ENCODE measurements at regions not wholly inside any gene's neighbourhood (a gene's known extent, or its start where the extent isn't known, plus 50 kb on each side); places are given as distances from the start of the nearest gene placed in this dataset.

DNA sequence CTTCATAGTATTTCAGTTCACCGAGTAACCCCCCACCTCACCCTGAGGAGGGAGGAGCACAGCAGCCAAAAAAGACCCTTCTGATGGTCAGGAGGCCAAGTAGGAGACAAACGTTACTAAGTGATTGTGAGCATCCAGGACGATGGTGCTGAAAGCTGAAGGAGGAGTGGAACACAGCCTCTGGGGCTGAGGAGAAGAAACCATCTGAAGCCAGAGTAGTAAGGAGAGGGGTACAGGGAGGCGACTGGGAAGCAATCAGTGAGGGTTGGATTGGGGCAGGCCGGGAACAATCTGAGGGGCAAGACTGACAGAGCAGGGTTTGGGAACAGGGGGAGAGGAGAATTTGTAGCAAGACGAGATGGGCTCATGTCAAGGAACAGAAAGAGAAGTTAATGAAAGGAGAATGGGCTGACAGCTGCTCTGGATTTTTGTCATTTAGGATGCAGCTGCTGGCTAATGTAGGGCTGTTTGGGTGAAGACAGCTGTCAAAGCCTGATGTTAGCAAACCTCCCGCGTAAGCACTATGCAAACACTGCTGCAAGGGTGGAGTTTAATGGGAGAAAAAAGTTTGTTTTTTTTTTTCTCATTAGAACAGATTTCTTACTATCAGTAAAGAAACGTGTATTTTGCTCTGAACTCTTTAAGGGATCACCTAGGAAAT, 622.2 kb downstream of the EDEM1 start:
- no peak for TF ChIP-seq CTCF (IDR thresholded peaks at IDR 0.05)
- no peaks in the 10 kb centered on the region for H3K27me3 ChIP-seq (replicated peaks; ENCODE audit: insufficient read depth)
- DNase-seq (ENCODE audit: low spot score) (no peak), ATAC-seq (ENCODE audit: insufficient number of reproducible peaks, low FRiP score, low read depth) (no peak)
- H3K4me3 ChIP-seq, result no peak overlapping the region
- no peaks in the 10 kb centered on the region for H3K36me3 ChIP-seq
- H3K27ac ChIP-seq, result no peak overlapping the region
- no peaks in the 10 kb centered on the region for H3K9me3 ChIP-seq
- H3K4me1 ChIP-seq (ENCODE audit: control insufficient read depth in 1 of 2, low read depth in 2 of 2), result no peaks in the 10 kb centered on the region

DNA sequence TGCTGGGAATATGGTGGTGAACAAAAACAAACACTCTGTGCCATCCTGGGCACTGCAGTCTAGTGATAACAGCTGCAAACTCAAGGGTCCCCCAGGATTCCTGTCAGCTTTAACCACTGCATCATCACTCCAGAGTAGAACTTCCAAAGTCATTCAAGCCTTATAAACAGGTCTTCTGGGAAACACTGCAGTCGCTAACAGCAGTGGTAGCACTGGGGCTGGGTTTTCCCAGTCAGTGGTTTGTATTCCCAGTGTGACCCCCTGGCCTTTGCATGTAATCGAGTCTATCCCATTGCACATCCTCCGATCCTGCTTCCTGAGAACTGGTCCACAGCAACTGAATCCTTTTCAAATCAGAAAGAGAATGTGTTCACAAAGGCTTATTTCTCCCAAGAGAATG, 623.5 kb downstream of the EDEM1 start:
- H3K36me3 ChIP-seq, result no peaks in the 10 kb centered on the region
- ATAC-seq (ENCODE audit: insufficient number of reproducible peaks, low FRiP score, low read depth), result no peak
- H3K4me3 ChIP-seq, result no peak overlapping the region
- DNase-seq (ENCODE audit: low spot score), result no peak
- H3K27me3 ChIP-seq (replicated peaks; ENCODE audit: insufficient read depth), result no peaks in the 10 kb centered on the region
- H3K27ac ChIP-seq, result no peak overlapping the region
- H3K4me1 ChIP-seq (ENCODE audit: control insufficient read depth in 1 of 2, low read depth in 2 of 2), result no peaks in the 10 kb centered on the region
- no peak for TF ChIP-seq CTCF (IDR thresholded peaks at IDR 0.05)
- no peaks in the 10 kb centered on the region for H3K9me3 ChIP-seq

DNA sequence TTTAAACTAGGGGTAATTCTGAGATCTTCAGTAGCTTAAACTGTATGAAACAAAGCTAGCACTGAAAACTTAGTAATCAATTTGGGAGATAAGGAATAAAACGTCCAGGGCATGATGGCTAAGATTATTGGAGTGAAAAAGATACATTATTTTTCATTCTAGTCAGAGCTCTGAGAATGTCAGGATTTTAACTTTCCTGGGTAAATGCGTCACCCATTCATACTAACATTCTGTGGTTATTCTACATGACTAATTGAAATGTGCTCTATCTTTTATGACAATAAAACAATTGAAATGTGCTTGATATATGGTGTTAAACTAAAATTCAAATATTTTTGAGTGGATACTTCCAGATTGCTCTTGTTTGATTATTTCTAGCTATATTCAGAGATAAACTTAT, 626.0 kb downstream of the EDEM1 start:
- Histone ChIP-seq H3K9me3 (no peaks in the 10 kb centered on the region), H3K4me3 (no peak overlapping the region), H3K27me3 (replicated peaks; ENCODE audit: insufficient read depth) (no peaks in the 10 kb centered on the region), H3K4me1 (ENCODE audit: control insufficient read depth in 1 of 2, low read depth in 2 of 2) (no peaks in the 10 kb centered on the region), H3K27ac (no peak overlapping the region), H3K36me3 (no peaks in the 10 kb centered on the region)
- DNase-seq (ENCODE audit: low spot score) (no peak), ATAC-seq (ENCODE audit: insufficient number of reproducible peaks, low FRiP score, low read depth) (no peak)
- TF ChIP-seq CTCF (IDR thresholded peaks at IDR 0.05), result no peak

GRCh38 chr3:5822843-5823242, 635.3 kb downstream of the EDEM1 start:
- Histone ChIP-seq H3K27ac (no peak overlapping the region), H3K27me3 (replicated peaks; ENCODE audit: insufficient read depth) (no peaks in the 10 kb centered on the region), H3K4me1 (ENCODE audit: control insufficient read depth in 1 of 2, low read depth in 2 of 2) (no peaks in the 10 kb centered on the region), H3K4me3 (no peak overlapping the region), H3K9me3 (no peaks in the 10 kb centered on the region), H3K36me3 (no peaks in the 10 kb centered on the region)
- no peak for TF ChIP-seq CTCF (IDR thresholded peaks at IDR 0.05)
- ATAC-seq (ENCODE audit: insufficient number of reproducible peaks, low FRiP score, low read depth) (no peak), DNase-seq (ENCODE audit: low spot score) (no peak)

- Histone ChIP-seq H3K27ac (no peak overlapping the region), H3K4me1 (ENCODE audit: control insufficient read depth in 1 of 2, low read depth in 2 of 2) (no peaks in the 10 kb centered on the region), H3K36me3 (no peaks in the 10 kb centered on the region), H3K4me3 (no peak overlapping the region), H3K27me3 (replicated peaks; ENCODE audit: insufficient read depth) (no peaks in the 10 kb centered on the region), H3K9me3 (no peaks in the 10 kb centered on the region)
- no peak for TF ChIP-seq CTCF (IDR thresholded peaks at IDR 0.05)
- no peak for DNase-seq (ENCODE audit: low spot score)
- no peak for ATAC-seq (ENCODE audit: insufficient number of reproducible peaks, low FRiP score, low read depth)
These were observed 639.0 kb downstream of the EDEM1 start for GRCh38 chr3:5826467-5826866.
